Tibial nerve (tissue), 4 donors: ENCODE measurements at regions not wholly inside any gene's neighbourhood (a gene's known extent, or its start where the extent isn't known, plus 50 kb on each side); places are given as distances from the start of the nearest gene placed in this dataset.
A peak's percentile ranks its signal among the peaks of the same experiment; 100 is the strongest.

Experiments
- DNase-seq, 2 donors: peaks; one replicate each; pipeline ENCODE4 v3.0.0-alpha.2; 2019; ENCODE audit warnings: low spot score in 2 of 2
- H3K27ac ChIP-seq, 4 donors: fragments of 200-600 bp; sonication (generic) in 3 of 4; one replicate each; pipeline ENCODE4 v1.5.1; 2017 to 2019; ENCODE audit warnings: mild to moderate bottlenecking in 1 of 4
- H3K27me3 ChIP-seq, 2 donors: fragments of 200-600 bp; sonication (generic) in 1 of 2; one replicate each; pipeline versions ENCODE4 v1.5.1 to v1.6.0; 2017 to 2019
- H3K36me3 ChIP-seq, 3 donors: fragments of 200-600 bp; sonication (generic); one replicate each; pipeline ENCODE4 v1.5.1; 2018 to 2019
- H3K4me1 ChIP-seq, 4 donors: fragments of 200-600 bp; sonication (generic) in 3 of 4; one replicate each; pipeline ENCODE4 v1.5.1; 2017 to 2019
- H3K4me3 ChIP-seq, 4 donors: fragments of 200-600 bp; sonication (generic) in 3 of 4; one replicate each; pipeline ENCODE4 v1.5.1; 2017 to 2019; ENCODE audit warnings: mild to moderate bottlenecking in 1 of 4, moderate library complexity in 1 of 4
- H3K9me3 ChIP-seq, 4 donors: fragments of 200-600 bp; sonication (generic) in 3 of 4; one replicate each; pipeline ENCODE4 v1.5.1; 2017 to 2019
- EP300 ChIP-seq, 2 donors: sonication (generic); formaldehyde crosslinking; IDR thresholded peaks; one replicate each; pipeline ENCODE4 v1.6.1; 2017; ENCODE audit warnings: antibody characterized with exemption in 2 of 2, mild to moderate bottlenecking in 1 of 2
- POLR2A ChIP-seq, 2 donors: fragments of 450-650 bp; IDR thresholded peaks; one replicate each; pipeline ENCODE4 v1.6.1; 2017; ENCODE audit warnings: antibody characterized with exemption in 2 of 2, mild to moderate bottlenecking in 2 of 2, moderate library complexity in 2 of 2
- WGBS, 2 donors: methylation state at CpG; one replicate each; pipeline ENCODE4 v1.1.5; 2018; 5-methylcytosine and 5-hydroxymethylcytosine counted together
- TF ChIP-seq, protein P1 (sequence below), 5 experiments: fragments of 200-600 bp in 3 of 5; fragments of 450-650 bp in 2 of 5; sonication (generic) in 3 of 5; IDR thresholded peaks; one replicate each; pipeline ENCODE4 v1.5.1; 2016 to 2019; ENCODE audit warnings: antibody characterized with exemption in 5 of 5, mild to moderate bottlenecking in 3 of 5, moderate library complexity in 2 of 5

DNA sequence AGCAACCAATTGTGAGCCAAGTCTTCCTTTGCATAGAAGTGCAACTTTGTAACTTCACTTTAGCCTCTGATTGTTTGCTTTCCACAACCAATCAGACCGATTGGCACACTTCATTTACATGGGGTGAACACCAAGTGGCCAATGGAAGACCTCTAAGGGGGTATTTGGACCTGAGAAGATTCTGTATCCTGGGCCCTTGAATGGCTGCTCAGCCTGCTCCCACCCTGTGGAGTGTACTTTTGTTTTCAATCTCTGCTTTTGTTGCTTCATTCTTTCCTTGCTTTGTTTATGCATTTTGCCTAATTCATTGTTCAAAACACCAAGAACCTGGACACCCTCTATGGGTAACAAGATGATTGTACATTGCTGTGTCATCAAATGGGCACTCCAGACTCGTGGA, 385.7 kb upstream of the NRP1 start:
- Histone ChIP-seq H3K4me3 (no peak overlapping the region), H3K4me1 (peaks cover 0 to 17% (median 0%) of the 10 kb centered on the region in 4 donors), H3K9me3 (no peaks in the 10 kb centered on the region), H3K36me3 (no peaks in the 10 kb centered on the region), H3K27me3 (no peaks in the 10 kb centered on the region), H3K27ac (no peak overlapping the region)
- WGBS, 2 donors, result 89 to 97% methylated on average over 2 of the region's 2 CpGs
- no peak for TF ChIP-seq EP300 (IDR thresholded peaks at IDR 0.05)
- TF ChIP-seq POLR2A (IDR thresholded peaks at IDR 0.05), result no peak
- DNase-seq, result no peak

DNA sequence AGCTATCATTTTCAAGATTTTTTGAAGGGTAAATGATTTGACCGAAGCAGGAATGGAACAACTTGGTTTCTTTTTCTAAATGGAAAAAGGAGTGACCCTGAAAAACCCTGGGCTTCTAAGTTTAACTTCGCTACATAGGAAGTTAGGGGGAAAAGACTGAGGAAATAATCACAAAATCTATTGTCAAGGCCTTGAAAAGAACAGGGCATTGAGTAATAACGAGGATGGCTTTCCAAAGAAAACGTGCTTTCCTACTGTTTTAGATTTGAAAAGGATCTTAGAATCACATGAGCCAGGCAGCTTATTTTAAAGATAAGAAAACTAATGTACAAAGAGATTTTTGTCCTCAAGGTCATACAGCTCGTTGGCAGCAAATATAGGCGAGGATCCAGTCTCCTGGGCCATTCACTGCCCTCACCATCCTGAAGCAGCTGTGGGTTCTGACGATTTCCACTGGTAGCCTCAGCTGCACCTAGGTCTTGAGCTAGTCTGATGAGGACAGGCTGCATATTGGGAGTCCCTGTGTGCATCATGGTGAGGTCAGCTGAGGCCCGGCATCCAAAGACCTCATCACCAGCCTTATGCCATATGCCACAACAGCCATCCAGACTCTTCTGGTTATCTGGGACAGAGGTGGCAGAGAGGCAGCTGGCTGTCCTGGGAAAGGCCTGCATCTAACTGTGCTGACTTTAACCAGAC, 384.7 kb upstream of the NRP1 start:
- no peaks in the 10 kb centered on the region for H3K27me3 ChIP-seq
- peaks cover 0 to 17% (median 0%) of the 10 kb centered on the region in 4 donors for H3K4me1 ChIP-seq
- H3K4me3 ChIP-seq, result no peak overlapping the region
- peak in 1 of 2 donors; percentile 8 for TF ChIP-seq EP300 (IDR thresholded peaks at IDR 0.05)
- TF ChIP-seq, protein P1, sequence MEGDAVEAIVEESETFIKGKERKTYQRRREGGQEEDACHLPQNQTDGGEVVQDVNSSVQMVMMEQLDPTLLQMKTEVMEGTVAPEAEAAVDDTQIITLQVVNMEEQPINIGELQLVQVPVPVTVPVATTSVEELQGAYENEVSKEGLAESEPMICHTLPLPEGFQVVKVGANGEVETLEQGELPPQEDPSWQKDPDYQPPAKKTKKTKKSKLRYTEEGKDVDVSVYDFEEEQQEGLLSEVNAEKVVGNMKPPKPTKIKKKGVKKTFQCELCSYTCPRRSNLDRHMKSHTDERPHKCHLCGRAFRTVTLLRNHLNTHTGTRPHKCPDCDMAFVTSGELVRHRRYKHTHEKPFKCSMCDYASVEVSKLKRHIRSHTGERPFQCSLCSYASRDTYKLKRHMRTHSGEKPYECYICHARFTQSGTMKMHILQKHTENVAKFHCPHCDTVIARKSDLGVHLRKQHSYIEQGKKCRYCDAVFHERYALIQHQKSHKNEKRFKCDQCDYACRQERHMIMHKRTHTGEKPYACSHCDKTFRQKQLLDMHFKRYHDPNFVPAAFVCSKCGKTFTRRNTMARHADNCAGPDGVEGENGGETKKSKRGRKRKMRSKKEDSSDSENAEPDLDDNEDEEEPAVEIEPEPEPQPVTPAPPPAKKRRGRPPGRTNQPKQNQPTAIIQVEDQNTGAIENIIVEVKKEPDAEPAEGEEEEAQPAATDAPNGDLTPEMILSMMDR (IDR thresholded peaks at IDR 0.05), result no peak
- TF ChIP-seq POLR2A (IDR thresholded peaks at IDR 0.05), result no peak
- H3K36me3 ChIP-seq, result no peaks in the 10 kb centered on the region
- H3K9me3 ChIP-seq, result no peaks in the 10 kb centered on the region
- no peak for DNase-seq
- 46 to 47% methylated on average over 8 of the region's 8 CpGs for WGBS, 2 donors
- peak overlapping the region in 1 of 4 donors; percentile 34 for H3K27ac ChIP-seq

DNA sequence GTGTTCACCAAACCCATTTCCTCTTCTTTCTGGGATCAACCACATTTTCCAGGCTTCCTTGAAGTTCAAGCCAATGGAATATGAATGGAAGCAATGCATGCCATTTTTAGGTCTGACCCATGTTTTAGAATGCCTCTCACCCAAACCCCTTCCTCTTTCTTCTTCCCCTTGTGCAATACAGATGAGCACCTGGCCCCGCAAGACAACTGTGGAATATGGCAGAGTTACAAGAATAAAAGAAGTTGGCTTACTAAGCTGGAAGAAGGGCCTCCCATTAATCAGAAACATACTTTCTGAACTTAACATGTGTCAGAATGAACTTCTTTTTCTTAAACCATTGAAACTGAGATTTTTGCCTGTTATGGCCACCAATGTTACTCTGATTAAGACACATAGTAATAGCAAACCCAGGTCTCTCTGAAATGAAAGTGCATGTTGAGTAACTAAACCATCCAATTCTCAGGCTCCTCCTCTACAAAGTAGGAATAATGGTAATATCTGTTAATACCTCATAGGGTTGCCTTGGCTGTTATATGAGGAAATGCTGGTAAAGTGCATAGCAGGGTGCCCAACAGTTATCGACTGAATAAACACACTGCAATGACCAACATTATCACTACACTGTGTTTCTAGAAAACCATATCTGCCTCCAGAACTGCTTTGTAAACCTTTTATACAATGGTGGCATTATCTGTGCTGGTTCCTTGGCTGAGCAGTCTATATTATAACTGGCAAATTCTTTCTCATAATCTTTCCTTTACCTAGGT, 382.2 kb upstream of the NRP1 start:
- WGBS, 2 donors, result 68 to 73% methylated on average over 2 of the region's 2 CpGs
- Histone ChIP-seq H3K4me1 (peaks cover 0 to 13% (median 0%) of the 10 kb centered on the region in 4 donors), H3K36me3 (no peaks in the 10 kb centered on the region), H3K4me3 (no peak overlapping the region), H3K27ac (no peak overlapping the region), H3K9me3 (no peaks in the 10 kb centered on the region), H3K27me3 (no peaks in the 10 kb centered on the region)
- no peak for DNase-seq
- no peak for TF ChIP-seq EP300 (IDR thresholded peaks at IDR 0.05)
- TF ChIP-seq, protein P1 (IDR thresholded peaks at IDR 0.05), result no peak
- TF ChIP-seq POLR2A (IDR thresholded peaks at IDR 0.05), result no peak

DNA sequence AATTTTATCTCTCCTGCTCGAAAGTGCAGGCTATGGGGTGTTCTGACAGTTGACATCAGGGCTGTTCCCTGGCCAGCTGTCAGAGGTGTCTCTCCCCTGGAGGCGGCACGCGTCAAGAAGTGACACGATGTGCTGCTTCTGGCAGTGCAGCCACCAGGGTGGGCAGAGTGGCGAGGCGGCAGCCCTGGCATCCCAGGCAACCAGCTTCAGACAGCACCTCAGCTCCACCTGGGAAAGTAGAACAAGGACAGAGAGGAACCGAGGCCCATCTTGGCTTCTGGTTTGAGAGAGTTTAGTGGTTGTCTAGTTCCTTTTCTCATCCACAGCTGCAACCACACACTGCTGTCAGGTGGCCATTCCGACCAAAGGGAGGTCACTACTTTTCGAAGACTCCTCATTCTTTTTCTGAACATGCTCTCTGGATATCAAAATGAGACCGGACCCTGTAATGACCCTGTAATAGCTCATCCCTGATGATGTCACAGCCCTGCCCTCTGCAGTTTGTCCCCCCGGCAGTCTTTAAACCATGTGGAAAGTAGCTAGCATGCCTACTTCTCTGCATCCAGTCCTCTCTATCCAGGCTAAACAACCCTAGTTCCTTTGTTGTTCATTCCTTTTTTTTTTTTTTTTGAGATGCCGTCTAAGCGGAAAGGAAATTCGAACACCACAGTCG, 381.0 kb upstream of the NRP1 start:
- WGBS, 2 donors, result 75 to 76% methylated on average over 16 of the region's 16 CpGs
- Histone ChIP-seq H3K9me3 (no peaks in the 10 kb centered on the region), H3K27ac (no peak overlapping the region), H3K4me1 (peaks cover 0 to 13% (median 0%) of the 10 kb centered on the region in 4 donors), H3K36me3 (no peaks in the 10 kb centered on the region), H3K27me3 (no peaks in the 10 kb centered on the region), H3K4me3 (no peak overlapping the region)
- no peak for DNase-seq
- TF ChIP-seq POLR2A (IDR thresholded peaks at IDR 0.05) (no peak), EP300 (IDR thresholded peaks at IDR 0.05) (no peak)
- TF ChIP-seq, protein P1 (IDR thresholded peaks at IDR 0.05), result no peak

DNA sequence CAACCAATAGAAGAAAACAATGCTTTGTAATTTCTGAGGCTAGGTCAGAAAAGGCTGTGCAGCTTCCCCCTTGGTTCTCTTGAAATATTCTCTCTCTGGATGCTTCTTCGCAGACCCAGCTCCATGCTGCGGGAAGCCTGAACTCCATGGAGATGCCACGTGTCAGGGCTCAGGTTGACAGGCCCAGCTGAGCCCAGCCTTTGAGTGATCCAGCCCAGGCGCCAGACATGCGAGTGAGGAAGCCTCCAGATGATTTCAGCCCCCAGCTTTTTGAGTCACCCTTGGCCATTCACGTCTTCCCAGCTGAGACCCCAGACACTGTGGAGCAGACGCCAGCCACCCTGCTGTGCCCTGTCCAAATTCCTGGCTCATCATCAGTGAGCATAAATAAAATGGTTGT, 378.4 kb upstream of the NRP1 start:
- WGBS, 2 donors, result 90 to 94% methylated on average over 7 of the region's 7 CpGs
- no peak overlapping the region for H3K4me3 ChIP-seq
- H3K27me3 ChIP-seq, result no peaks in the 10 kb centered on the region
- no peak overlapping the region for H3K27ac ChIP-seq
- no peaks in the 10 kb centered on the region for H3K9me3 ChIP-seq
- TF ChIP-seq POLR2A (IDR thresholded peaks at IDR 0.05) (no peak), EP300 (IDR thresholded peaks at IDR 0.05) (no peak)
- TF ChIP-seq, protein P1 (IDR thresholded peaks at IDR 0.05), result no peak
- no peaks in the 10 kb centered on the region for H3K36me3 ChIP-seq
- H3K4me1 ChIP-seq, result no peaks in the 10 kb centered on the region
- no peak for DNase-seq
